ENCODE measurements at regions not wholly inside any gene's neighbourhood (a gene's known extent, or its start where the extent isn't known, plus 50 kb on each side); places are given as distances from the start of the nearest gene placed in this dataset.
A peak's percentile ranks its signal among the peaks of the same experiment; 100 is the strongest.

- no peaks in the 10 kb centered on the region for H3K9me3 ChIP-seq
- intact Hi-C loops (cut with DNase I; ENCODE audit: low total_unique reads): loop anchor here (5.0 kb wide), 1 partner anchor 186 kb away; the partner anchor contains the start of gene AUTS2
- ATAC-seq: peak; percentile 41 to 55
- H3K4me3 ChIP-seq: no peak overlapping the region
- no peaks in the 10 kb centered on the region for H3K27me3 ChIP-seq
- in situ Hi-C loops (cut with MboI; ENCODE audit: low sequenced_read_pairs in 4 of 4): no loop called here
- DNase-seq: no peak
- H3K27ac ChIP-seq: no peak overlapping the region
- H3K36me3 ChIP-seq: no peaks in the 10 kb centered on the region
- peaks cover 0 to 9% of the 10 kb centered on the region in 2 donors for H3K4me1 ChIP-seq
- TF ChIP-seq POLR2A (IDR thresholded peaks at IDR 0.05) (no peak), CTCF (IDR thresholded peaks at IDR 0.05 in 4 of 5, conservative IDR thresholded peaks at IDR 0.05 in 1 of 5) (no peak)
Observed at GRCh38 chr7:69411466-69411865, 186.8 kb upstream of the AUTS2 start.

GRCh38 chr7:69412331-69413146 lies 185.7 kb upstream of the AUTS2 start:
- peak; percentile 90 to 98 for ATAC-seq
- no peaks in the 10 kb centered on the region for H3K9me3 ChIP-seq
- peak overlapping the region in 1 of 4 donors; percentile 52 for H3K27ac ChIP-seq
- intact Hi-C loops (cut with DNase I; ENCODE audit: low total_unique reads): loop anchor here (5.0 kb wide), 1 partner anchor 185 kb away; the partner anchor contains the start of gene AUTS2
- peak; percentile 33 to 48 for DNase-seq
- no peaks in the 10 kb centered on the region for H3K27me3 ChIP-seq
- TF ChIP-seq POLR2A (IDR thresholded peaks at IDR 0.05) (no peak), CTCF (IDR thresholded peaks at IDR 0.05 in 4 of 5, conservative IDR thresholded peaks at IDR 0.05 in 1 of 5) (no peak)
- in situ Hi-C loops (cut with MboI; ENCODE audit: low sequenced_read_pairs in 4 of 4): no loop called here
- peaks cover 0 to 9% of the 10 kb centered on the region in 2 donors for H3K4me1 ChIP-seq
- H3K4me3 ChIP-seq: no peak overlapping the region
- H3K36me3 ChIP-seq: no peaks in the 10 kb centered on the region

- in situ Hi-C loops (cut with MboI; ENCODE audit: low sequenced_read_pairs in 4 of 4): no loop called here
Observed at GRCh38 chr7:69414555-69414954, 183.7 kb upstream of the AUTS2 start.

GRCh38 chr7:69418869-69419670 lies 179.2 kb upstream of the AUTS2 start:
- Histone ChIP-seq H3K4me1 (no peaks in the 10 kb centered on the region), H3K27ac (no peak overlapping the region), H3K9me3 (no peaks in the 10 kb centered on the region), H3K27me3 (no peaks in the 10 kb centered on the region), H3K36me3 (no peaks in the 10 kb centered on the region), H3K4me3 (no peak overlapping the region)
- TF ChIP-seq CTCF (IDR thresholded peaks at IDR 0.05 in 4 of 5, conservative IDR thresholded peaks at IDR 0.05 in 1 of 5) (no peak), POLR2A (IDR thresholded peaks at IDR 0.05) (no peak)
- in situ Hi-C loops (cut with MboI; ENCODE audit: low sequenced_read_pairs in 4 of 4): no loop called here
- intact Hi-C loops (cut with DNase I; ENCODE audit: low total_unique reads): no loop called here
- ATAC-seq (no peak), DNase-seq (no peak)

More at GRCh38 chr7:69414555-69414954, 183.7 kb upstream of the AUTS2 start:
- no peaks in the 10 kb centered on the region for H3K9me3 ChIP-seq
- no peaks in the 10 kb centered on the region for H3K27me3 ChIP-seq
- intact Hi-C loops (cut with DNase I; ENCODE audit: low total_unique reads): loop anchor here (5.0 kb wide), 1 partner anchor 183 kb away; the partner anchor contains the start of gene AUTS2
- H3K4me1 ChIP-seq: peaks cover 0 to 9% of the 10 kb centered on the region in 2 donors
- no peak overlapping the region for H3K4me3 ChIP-seq
- ATAC-seq (no peak), DNase-seq (no peak)
- no peaks in the 10 kb centered on the region for H3K36me3 ChIP-seq
- H3K27ac ChIP-seq: no peak overlapping the region
- TF ChIP-seq POLR2A (IDR thresholded peaks at IDR 0.05): no peak
- TF ChIP-seq CTCF (IDR thresholded peaks at IDR 0.05 in 4 of 5, conservative IDR thresholded peaks at IDR 0.05 in 1 of 5): no peak

Measured in gastrocnemius medialis (tissue), 4 donors.